Activated CD8-positive, alpha-beta memory T cell treated with anti-CD3 and anti-CD28 coated beads, Interleukin-2, amount 50 U/mL, for 4 hours (primary cell): ENCODE measurements at regions not wholly inside any gene's neighbourhood (a gene's known extent, or its start where the extent isn't known, plus 50 kb on each side); places are given as distances from the start of the nearest gene placed in this dataset.
A peak's percentile ranks its signal among the peaks of the same experiment; 100 is the strongest.

Experiments
- DNase-seq: peaks from one replicate; pipeline ENCODE4 v3.0.0-alpha.2; 2020

DNA sequence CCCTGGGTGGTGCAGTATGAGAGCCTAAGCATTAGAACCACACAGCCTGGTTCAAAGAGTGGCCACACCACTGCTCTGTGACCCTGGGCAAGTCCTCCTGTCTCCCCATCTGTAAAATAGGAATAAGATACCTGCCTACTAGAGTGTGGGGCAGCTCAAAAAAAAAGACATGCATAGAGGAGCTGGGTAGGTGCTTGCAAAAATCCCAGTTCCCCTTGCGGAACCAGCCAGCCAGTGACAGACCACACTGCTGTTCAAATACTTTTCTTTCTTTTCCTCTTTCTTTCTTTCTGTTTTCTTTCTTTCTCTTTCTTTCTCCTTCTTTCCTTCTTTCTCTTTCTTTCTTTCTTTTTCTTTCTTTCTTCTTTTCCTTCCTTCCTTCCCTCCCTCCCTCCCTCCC lies 63.0 kb upstream of the TRIM2 start:
- DNase-seq = no peak

DNA sequence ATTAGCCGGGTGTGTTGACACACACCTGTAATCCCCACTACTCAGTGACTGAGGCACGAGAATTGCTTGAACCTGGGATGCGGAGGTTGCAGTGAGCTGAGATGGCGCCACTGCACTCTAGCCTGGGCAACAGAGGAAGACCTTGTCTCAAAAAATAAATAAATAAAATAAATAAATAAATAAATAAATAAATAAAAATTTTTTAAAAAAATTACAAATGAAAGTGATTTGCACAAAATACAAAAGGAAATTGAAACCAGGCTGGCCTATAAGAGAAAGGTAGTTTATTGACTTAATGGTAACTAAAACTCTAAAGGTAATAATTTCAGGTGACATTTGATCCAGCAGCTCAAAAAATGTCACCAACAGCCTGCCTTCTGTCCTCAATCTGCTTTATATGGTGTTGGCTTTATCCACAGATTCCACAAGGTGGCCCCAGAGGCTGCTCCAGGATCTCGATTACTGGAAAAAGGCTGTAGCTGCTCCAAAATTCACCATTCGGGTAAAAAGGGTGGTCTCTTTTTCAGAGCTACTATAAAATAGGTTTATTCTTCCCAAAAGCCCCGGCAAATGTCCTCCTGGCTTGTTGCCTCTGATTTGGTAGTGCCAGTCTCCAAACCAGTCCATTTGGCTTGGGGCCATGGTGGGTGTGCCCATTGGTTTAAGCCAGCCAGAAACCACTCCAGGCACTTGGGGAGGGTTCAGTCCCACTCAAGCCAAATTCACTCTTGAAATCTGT lies 61.4 kb upstream of the TRIM2 start:
- DNase-seq = peak; percentile 37

DNA sequence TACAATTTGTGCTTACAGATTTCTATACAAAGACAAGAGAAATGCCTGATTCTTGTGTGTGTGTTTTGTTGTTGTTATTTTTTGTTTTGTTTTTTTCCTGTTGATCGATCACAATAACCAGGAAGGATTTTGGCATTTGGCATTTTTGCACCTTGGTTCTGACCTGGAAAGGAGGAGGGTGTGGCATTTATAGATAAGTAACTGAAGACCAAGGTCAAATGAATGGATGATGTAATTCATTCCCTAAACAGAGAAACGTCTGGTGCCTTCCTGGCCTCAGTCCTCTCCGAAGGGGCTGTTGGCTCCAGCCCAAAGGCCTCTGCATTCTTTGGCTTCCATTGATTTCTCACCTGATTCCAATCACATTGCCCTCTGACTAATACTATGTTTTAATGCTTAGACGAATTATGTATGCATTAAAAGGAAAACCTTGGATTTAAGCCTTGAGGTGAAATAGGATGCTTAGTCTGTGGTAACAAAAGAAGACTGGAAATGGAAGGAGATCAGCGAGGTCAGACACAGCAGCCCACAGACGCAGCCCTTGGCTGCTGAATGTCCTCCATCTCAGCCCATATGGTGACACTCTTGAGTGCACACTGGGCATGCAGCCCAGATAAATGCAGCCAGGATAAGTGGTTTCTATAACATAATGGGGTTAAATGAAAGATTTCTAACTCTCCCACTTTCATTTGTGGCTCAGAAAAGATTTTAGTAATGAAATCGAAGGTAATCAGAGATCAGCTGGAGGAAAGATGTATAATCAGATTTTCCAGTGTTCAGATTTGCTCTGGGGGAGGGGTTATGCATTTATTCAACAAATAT lies 60.5 kb upstream of the TRIM2 start:
- no peak for DNase-seq

DNA sequence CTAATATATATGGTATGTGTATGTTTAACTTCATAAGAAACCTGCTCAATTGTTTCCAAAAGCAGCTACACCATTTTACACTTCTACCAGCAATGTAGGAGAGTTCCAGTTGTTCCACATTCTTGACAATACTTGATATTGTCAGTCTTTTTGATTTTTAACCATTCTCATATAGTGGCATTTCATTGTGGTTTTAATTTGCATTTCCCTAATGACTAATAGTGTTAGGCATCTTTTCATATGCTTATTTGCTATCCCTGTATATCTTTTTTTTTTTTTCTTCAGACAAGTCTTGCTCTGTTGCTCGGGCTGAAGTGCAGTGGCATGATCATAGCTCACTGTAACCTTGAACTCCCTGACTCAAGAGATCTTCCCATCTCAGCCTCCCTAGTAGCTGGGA lies 58.2 kb upstream of the TRIM2 start:
- no peak for DNase-seq

DNA sequence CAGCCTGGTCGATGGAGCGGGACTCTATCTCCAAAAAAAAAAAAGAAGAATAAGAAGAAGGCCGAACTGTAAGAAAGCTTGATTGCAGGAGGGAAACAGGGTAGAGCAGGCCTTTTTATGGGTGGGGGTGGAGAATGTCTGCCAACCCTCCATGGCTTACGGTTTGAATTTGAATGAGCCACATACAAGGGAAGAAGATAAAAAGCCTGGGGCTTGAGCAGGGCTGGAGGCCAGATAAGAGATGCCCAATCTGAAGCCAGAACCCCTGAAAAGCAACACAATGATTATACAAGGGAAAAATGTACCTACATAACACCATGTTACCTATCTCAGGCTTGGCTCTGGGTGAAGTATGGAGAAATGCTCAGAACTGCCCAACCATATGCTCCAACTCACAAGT lies 57.3 kb upstream of the TRIM2 start:
- DNase-seq = no peak

DNA sequence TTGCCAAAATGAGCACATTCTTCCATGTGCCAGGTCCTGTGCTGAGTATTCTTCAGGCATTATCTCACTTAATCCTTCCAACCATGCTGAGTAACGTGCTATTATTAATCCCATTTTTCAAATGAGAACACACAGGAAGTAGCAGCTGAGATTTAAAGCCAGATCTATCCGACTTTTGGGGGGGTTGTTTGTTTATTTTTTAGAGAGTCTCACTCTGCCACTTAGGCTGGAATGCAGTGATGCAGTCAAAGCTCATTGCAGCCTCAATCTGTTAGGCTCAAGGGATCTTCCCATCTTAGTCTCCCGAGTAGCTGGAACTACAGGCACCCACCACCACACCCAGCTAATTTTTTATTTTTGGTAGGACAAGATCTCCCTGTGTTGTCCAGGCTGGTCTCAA lies 55.5 kb upstream of the TRIM2 start:
- DNase-seq = no peak

DNA sequence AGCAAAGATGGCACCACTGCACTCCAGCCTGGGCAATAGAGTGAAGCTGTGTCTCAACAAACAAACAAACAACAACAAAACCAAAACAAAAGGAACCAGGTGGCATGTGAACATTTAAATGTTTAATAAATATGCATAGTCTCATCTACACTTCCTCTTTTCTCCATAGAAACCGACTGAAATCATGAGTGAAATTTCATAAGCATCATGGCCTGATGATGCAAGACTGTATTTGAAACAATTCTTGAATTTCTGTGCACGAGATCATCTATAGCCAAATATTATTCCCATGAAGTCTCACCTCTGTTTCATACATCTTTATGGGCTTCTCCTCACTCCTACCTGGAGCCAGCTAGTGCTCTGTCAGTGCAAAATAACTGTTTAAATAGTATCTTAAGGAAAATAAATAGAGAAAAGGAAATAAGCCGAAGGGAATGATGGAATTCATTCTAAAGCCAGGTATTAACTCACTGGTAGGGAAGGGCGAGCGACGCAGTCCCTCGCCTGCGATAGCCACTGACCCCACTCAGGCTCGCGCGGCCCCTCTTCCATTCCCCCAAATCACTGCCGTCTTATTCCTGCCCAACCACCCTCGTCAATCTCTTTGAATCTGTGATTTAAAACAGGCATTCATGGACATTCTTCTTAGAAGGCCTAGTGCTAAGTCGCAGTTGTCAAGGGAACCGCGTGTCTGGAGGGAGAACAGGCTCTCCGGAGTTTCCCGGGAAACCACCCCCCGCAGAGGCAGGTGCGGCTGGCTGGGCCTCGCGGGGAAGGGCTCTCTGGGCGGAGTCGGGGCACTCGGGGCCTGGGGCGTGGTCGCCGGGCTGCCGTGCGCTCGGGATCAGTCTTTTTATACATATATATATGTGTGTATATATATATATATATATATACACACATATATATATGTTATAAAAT lies 52.4 kb upstream of the TRIM2 start:
- DNase-seq = no peak

DNA sequence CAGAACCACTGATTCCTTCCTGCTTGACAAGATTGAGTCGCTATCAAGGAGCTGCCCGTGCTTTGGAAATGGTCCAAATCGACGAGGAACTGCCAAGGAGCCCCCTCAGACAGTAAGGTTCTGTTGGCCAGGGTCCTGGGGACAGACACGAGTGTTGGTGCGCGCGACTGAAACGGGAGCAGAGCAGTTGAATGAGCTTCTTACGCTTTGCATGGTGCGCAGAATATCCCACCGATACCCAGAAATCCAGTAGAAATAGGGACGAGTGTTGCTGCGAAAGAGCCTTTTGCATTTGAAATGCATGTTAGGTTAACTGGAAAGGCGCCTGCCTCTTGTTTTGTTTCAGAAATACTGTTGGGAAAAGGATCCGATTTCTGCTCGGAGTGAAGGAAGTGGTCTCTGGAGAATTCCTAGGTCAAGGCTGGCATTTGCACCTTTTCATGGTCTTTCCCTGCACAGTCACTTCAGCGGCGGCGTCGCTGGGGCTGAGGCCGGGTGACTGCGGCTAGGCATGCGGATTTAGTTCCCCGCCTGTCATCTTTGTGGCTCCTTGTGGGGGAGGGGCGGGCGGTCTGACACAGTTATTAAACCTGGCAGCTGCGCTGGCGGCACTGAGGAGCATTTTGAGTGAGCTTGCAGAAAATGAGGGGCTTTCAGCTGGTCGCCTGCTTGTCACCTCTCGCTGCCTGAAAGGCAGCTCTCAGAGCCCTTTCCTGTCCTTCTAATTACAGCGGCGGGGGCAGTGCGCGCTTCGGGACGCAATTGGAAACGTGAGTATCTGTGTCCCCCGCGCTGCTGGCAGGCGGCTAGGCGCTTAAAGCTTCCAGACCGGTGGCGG lies 51.5 kb upstream of the TRIM2 start:
- peak; percentile 57 for DNase-seq

DNA sequence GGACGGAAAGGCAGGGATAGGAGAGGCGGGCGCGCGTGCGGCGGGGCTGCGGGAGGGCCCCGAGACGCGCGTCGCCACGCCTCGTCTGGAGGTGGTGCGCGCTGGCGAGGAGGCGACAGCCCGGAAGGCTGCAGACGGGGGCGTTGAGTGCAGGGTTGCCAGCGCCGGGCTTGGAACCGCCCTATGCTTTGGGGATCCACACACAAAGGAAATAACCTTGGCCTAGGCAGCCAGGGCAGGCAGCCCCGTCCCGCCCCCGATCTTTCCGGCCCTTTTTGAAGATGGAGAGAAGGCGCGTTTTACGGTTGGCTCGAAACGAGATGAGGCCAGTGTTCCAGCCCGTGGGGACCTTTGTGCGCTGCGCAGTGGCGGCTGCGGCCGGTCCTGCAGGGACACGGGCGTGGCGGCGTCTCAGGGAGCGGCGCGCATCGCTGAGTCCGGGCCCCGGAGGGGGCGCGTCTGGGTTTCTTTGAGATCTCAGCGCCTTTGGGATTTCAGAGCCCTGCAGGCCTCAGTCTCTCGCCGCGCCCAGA lies 50.8 kb upstream of the TRIM2 start:
- DNase-seq = peak; percentile 63

DNA sequence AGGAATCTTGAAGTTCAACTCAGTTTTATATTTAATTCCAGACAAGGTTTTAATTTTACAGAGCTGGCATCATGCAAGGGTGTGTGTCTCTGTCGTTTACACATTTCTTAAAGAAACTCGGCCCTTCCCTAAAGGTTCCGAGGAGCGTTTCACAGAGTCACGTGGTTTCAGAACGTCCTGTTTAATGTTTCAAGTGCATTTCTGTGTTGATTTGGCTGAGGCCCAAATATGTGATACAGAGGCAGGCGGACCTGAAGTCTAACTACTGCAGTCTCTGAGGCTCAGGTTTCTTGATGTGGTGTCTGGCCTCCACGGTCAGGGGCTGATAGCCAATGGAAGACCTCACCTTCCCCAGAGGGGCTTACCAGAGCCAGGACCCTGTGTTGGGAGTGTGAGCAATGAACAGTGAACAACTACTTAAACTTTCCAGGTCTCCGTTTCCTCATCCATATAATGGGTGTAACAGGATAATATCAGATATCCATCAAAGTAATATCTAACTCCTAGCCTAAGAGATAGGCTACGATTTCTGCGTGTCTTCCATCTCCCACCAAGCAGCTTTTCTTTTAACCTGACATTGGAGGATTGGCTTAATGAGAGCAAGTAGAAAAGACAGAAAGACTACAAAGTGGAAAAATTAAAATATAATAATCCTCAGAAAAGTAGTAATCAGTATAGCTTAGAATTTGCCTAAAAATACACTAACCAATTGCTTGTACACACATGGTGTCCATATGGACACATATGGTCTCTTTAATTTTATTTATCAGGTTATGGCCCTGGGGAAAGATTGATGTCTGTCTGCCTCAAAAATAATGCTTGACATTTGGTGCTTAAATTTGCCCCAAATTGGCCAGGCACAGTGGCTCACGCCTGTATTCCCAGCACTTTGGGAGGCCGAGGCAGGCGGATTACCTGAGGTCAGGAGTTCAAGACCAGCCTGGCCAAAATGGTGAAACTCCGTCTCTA lies 50.0 kb upstream of the TRIM2 start:
- no peak for DNase-seq
